AG09309 (cell line): ENCODE measurements at regions not wholly inside any gene's neighbourhood (a gene's known extent, or its start where the extent isn't known, plus 50 kb on each side); places are given as distances from the start of the nearest gene placed in this dataset.

Source experiments
- DNase-seq: peaks from one replicate; pipeline ENCODE4 v3.0.0-alpha.2; 2010; ENCODE audit warnings: low read depth
- H3K4me3 ChIP-seq: 2 replicates; pipeline ENCODE4 v1.5.1; 2011; ENCODE audit warnings: mild to moderate bottlenecking, low read depth, low read length, moderate library complexity; ENCODE audit not compliant: control insufficient read depth
- TF ChIP-seq, protein P1 (sequence below): IDR thresholded peaks from 2 replicates; pipeline ENCODE4 v1.5.1; 2011; ENCODE audit warnings: mild to moderate bottlenecking, low read depth, low read length, inconsistent platforms; ENCODE audit not compliant: insufficient read depth, control insufficient read depth; ENCODE audit errors: missing control alignments

DNA sequence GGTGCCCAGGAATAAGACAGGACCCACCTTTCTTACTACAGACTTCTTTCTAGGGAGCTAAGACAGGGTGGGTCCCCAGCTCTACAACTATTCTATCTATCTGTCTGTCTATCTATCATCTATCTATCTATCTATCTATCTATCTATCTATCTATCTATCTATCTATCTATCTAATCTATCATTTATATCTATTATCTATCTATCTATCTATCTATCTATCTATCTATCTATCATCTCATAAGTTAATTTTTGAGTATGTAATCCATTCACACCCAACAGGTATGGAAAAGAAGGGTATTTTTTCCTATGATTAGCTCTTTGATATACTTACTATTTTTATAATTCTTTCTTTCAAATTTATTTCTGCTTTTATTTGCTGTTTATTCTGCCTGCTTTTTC lies 55.9 kb downstream of the BAMBI start:
- TF ChIP-seq, protein P1, sequence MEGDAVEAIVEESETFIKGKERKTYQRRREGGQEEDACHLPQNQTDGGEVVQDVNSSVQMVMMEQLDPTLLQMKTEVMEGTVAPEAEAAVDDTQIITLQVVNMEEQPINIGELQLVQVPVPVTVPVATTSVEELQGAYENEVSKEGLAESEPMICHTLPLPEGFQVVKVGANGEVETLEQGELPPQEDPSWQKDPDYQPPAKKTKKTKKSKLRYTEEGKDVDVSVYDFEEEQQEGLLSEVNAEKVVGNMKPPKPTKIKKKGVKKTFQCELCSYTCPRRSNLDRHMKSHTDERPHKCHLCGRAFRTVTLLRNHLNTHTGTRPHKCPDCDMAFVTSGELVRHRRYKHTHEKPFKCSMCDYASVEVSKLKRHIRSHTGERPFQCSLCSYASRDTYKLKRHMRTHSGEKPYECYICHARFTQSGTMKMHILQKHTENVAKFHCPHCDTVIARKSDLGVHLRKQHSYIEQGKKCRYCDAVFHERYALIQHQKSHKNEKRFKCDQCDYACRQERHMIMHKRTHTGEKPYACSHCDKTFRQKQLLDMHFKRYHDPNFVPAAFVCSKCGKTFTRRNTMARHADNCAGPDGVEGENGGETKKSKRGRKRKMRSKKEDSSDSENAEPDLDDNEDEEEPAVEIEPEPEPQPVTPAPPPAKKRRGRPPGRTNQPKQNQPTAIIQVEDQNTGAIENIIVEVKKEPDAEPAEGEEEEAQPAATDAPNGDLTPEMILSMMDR = no peak
- DNase-seq = no peak
- H3K4me3 ChIP-seq = no peak overlapping the region

DNA sequence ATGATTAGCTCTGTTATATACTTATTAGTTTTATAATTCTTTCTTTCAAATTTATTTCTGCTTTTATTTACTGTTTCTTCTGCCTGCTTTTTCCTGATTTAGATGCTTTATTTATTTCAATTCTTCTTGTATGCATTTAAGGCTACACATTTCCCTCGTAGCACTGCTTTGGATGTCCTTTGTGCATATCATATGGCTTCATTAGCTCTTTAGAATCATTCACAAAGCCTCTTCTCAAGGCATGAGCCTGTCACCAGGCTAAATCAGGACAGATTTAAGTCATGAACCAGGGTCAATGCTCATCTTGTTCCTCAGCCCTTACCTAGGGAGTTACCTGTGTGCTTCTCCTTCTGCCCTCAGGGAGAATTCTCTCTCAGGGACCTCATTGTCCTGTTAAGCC lies 56.3 kb downstream of the BAMBI start:
- H3K4me3 ChIP-seq = no peak overlapping the region
- TF ChIP-seq, protein P1 = no peak
- DNase-seq = no peak

DNA sequence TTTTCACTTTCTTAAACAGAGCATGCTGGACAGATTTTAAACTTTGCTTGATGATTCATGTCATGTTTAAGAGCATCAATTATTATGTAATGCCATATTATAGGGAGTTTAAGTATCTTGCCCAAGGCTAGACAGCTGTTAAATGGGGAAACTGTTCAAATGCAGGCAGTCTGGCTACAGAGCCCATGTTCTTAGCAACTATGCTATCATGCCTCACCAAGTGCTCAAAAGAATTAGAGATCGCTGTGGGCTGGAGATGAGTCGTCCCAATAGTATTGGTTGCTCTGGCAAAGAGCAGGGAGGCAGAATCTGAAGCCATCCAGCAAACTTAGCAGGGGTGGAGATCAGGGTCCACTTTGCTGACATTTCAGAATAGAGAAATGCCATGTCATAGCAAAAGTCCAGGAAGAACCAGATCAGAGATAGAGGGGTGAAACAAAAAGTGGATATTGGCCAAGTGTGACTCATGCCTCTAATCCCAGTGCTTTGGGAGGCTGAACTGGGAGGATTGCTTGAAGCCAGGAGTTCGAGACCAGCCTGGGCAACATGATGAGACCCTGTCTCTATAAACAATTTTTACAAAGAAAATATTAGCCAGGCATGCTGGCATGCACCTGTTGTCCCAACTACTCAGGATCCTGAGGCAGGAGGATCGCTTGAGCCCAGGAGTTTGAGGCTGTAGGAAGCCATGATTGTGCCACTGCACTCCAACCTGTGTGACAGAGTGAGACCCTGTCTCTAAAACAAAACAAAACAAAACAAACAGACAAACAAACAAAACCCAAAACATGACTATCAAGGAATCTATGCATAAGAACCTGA lies 57.8 kb downstream of the BAMBI start:
- TF ChIP-seq, protein P1 = no peak
- DNase-seq = peak; percentile 93
- H3K4me3 ChIP-seq = no peak overlapping the region

- no peak overlapping the region for H3K4me3 ChIP-seq
- TF ChIP-seq, protein P1 = no peak
- DNase-seq = no peak
These were observed 59.8 kb downstream of the BAMBI start for GRCh38 chr10:28737096-28737495.

- TF ChIP-seq, protein P1 = peak; percentile 8
- no peak overlapping the region for H3K4me3 ChIP-seq
- DNase-seq = no peak
These were observed 60.9 kb downstream of the BAMBI start for GRCh38 chr10:28738200-28738599.

- TF ChIP-seq, protein P1 = no peak
These were observed 66.3 kb downstream of the BAMBI start for GRCh38 chr10:28743576-28743975.

More at GRCh38 chr10:28743576-28743975, 66.3 kb downstream of the BAMBI start:
- DNase-seq = no peak
- no peak overlapping the region for H3K4me3 ChIP-seq
